ENCODE measurements at regions not wholly inside any gene's neighbourhood (a gene's known extent, or its start where the extent isn't known, plus 50 kb on each side); places are given as distances from the start of the nearest gene placed in this dataset.
"Not testable (repeated sequence)": the region's sequence is repeated elsewhere in the genome, so short reads cannot be mapped to it uniquely, and the experiment has no call there.

DNA sequence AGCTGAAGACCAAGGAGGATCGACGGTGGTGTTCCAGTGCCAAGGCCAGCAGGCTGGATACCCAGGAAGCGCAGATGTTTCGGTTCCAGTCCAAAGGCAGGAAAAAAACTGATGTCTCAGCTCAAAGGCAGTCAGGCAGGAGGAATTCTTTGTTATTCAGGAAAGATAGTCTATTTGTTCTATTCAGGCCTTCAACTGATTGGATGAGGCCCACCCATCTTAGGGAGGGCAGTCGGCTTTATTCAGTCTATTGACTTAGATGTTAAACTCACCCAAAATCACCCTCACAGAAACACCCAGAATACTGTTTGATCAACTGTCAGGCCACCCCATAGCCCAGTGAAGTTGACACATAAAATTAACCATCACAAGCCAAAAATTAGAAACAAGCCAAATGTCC, 63.9 kb upstream of the SMURF2 start:
- not testable (repeated sequence) for DNase-seq (ENCODE audit: low read depth in 2 of 2)

DNA sequence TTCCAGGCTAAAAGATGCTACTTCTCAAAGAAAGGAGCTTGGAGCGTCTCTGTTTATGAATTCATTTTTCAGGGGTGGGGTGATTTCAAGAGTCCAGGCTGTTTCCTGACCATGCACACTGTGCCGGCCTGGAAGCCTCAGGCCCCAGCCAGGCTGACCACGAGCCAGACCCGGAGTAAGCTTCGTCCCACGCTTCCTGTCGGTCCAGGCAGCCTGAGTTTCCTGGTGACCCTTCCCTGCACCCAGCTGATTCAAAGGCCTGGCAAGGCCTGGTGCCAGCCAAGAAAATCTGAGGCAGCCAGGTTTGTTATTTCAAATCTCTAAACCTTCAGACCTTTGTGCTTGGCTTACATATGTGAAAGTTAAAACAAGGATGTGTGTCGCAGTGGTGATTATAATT, 62.1 kb upstream of the SMURF2 start:
- not testable (repeated sequence) for DNase-seq (ENCODE audit: low read depth in 2 of 2)

DNA sequence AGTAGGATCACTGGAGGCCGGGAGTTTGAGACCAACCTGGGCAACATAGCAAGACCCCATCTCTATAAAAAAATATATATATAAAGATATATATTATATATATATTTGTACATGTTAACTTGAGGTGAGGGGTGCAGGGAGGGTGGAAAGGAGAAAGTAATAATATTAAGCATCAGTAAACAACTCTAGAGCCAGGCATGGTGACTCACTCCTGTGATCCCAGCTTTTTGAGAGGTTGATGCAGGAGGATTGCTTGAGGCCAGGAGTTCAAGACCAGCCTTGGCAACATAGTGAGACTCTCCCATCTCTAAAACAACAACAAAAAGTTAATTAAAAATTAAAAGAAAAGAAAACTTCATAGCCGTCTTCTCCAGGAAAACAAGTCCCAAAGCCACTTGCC, 61.7 kb upstream of the SMURF2 start:
- DNase-seq (ENCODE audit: low read depth in 2 of 2) = no peak

DNA sequence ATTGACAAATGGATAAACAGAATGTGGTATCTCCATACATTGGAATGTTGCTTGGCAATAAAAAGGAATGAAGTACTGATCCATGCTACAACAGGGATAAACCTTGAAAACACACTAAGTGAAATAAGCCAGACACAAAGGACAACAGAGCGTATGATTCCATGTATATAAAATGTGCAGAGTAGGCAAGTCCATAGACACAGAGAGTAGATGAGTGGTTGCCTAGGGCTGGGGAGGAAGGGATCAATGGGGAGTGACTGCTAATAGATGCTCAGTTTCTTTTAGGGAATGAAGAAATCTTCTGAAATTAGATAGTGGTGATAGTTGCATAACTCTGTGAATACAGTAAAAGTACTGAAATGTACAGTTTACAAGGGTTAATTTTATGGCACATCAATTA, 59.4 kb upstream of the SMURF2 start:
- not testable (repeated sequence) for DNase-seq (ENCODE audit: low read depth in 2 of 2)

DNA sequence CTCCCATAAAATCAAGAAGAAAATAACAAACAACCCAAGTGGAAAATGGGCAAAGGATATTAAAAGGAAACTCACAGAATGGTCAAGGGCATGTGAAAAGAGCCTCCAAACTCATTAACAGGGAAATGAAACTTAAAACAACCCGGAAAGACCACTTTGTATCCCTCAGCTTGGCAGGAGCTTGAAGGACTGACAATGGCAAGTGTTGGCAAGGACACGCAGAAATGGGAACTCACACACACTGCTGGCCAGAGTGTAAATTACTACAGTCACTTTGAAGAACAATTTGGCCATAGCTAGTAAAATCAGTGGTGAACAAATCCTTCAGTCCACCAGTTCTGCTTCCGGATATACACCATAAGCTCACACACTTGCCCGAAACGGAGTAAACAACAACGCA, 58.1 kb upstream of the SMURF2 start:
- not testable (repeated sequence) for DNase-seq (ENCODE audit: low read depth in 2 of 2)

DNA sequence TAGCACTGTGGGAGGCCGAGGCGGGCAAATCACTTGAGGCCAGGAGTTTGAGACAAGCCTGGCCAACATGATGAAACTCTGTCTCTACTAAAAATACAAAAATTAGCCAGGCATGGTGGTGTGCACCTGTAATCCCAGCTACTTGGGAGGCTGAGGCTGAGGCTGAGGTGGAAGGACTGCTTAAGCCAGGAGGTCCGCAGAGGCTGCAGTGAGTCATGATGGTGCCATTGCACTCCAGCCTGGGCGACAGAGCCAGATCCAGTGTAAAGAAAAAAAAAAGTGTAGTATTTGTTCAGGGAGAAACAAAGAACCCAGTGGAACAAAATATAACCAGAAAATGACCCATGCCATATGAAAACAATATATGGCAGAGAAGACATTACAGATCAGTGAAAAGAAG, 57.4 kb upstream of the SMURF2 start:
- DNase-seq (ENCODE audit: low read depth in 2 of 2) = not testable (repeated sequence)

DNA sequence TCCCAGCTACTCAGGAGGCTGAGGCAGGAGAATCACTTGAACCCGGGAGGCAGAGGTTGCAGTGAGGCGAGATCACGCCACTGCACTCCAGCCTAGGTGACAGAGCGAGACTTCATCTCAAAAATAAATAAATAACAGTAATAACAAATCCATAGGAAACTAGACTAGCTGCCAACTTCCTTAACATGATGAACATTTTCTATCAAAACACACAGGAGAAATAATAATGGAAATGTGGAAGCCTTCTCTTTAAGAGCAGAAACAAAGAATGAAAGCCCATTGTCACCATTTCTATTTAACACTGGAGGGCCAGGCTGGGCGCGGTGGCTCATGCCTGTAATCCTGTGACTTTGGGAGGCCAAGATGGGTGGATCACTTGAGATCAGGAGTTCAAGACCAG, 56.7 kb upstream of the SMURF2 start:
- DNase-seq (ENCODE audit: low read depth in 2 of 2) = not testable (repeated sequence)

DNA sequence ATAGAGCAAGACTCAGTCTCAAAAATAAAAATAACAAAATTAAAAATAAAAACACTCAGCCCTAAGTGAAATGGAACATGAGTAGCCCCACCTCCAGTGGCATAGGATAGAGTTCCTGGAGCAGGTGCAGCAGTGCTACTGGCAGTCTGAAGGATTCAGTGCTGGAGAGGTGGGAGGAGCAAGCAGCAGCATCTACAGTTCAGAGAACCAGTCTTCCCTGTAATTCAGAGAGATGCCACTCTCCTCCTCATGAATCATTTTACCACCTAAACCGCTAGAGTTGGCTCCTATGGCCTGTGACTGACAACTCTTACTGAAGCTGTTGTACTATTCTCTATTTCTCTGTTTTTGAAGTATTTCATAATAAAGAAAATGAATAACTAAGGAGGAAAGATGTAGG, 56.0 kb upstream of the SMURF2 start:
- no peak for DNase-seq (ENCODE audit: low read depth in 2 of 2)

DNA sequence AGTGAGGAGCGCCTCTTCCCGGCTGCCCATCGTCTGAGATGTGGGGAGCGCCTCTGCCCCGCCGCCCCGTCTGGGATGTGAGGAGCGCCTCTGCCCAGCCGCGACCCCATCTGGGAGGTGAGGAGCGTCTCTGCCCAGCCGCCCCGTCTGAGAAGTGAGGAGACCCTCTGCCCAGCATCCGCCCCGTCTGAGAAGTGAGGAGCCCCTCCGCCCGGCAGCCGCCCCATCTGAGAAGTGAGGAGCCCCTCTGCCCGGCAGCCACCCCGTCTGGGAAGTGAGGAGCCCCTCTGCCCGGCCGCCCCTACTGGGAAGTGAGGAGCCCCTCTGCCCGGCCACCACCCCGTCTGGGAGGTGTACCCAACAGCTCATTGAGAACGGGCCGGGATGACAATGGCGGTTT, 54.4 kb upstream of the SMURF2 start:
- DNase-seq (ENCODE audit: low read depth in 2 of 2) = not testable (repeated sequence)

DNA sequence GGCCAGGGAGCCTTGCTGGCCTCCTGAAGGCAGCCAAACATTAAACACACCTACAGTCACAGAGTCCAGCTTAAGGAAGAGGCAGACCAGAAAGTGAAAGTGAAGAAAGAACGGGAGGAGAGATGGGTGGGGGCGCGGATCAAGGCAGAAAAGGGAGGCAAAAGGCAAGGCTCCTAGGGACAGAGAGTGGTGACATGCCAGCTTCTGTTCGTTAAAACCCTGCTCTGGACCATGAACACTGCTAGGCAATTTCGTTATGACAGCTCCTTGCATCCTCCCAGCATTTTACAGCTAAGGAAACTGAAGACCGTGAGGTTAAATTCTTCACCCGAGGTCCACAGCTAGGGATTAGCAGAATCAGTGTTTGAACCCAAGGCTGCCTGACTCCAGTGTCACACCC, 51.7 kb upstream of the SMURF2 start:
- not testable (repeated sequence) for DNase-seq (ENCODE audit: low read depth in 2 of 2)

DNA sequence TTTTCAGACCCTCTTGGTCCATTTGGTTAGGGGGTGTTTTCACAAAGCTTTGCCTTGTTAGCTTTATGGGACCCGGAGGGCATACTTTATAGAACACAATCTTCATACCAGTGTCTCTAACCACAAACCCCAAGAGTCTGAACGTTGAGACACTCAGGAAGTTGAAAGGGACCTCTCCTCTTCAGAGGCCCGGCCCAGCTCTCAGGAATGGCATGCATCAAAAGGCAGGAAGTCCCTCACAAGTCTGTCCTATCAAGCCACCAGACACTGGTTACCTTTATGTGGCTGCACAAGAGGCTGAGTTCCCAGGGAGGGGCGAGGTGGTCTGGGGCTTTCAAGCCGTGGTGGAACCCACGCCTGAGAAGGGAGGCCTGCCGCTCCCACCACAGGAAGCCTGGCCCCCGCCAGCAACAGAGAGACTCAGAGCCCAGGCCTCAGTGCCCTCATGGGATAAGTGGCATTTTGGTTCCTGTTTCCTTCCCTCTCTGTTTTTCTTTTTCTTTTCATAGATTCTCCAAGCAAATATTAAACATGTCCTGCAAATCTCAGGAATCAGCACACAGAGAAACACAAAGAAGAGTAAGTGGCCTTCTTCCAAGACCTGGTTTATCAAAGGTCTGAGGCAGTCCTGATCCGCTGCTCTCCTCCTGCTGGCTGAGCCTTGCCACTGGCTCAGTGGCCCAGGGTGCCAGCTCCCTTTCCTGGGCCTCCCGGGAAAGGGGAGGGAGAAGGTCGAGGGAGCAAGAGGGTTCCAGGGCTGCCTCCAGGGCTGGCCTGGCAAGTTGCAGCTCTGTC, 50.6 kb upstream of the SMURF2 start:
- DNase-seq (ENCODE audit: low read depth in 2 of 2) = peak in 1 of 2 donors; percentile 5
